AG04449 (cell line): ENCODE measurements at regions not wholly inside any gene's neighbourhood (a gene's known extent, or its start where the extent isn't known, plus 50 kb on each side); places are given as distances from the start of the nearest gene placed in this dataset.

Source experiments
- CTCF ChIA-PET: fragments of 350-600 bp; formaldehyde crosslinking; extraction: SDS; loops from one replicate; lab custom pipeline; 2021; ENCODE audit warnings: antibody characterized with exemption; lab: Yijun Ruan, JAX
- POLR2A ChIA-PET: fragments of 400-600, 350-600 bp; formaldehyde crosslinking; extraction: SDS; loops from one replicate; lab custom pipeline; 2020; ENCODE audit warnings: antibody characterized with exemption, inconsistent platforms; lab: Yijun Ruan, JAX
- DNase-seq: peaks from one replicate; pipeline ENCODE4 v3.0.0-alpha.2; 2010; ENCODE audit warnings: low read depth, low spot score
- H3K4me3 ChIP-seq: 2 replicates; pipeline ENCODE4 v1.5.1; 2011; ENCODE audit warnings: low read depth, mild to moderate bottlenecking, control low read depth, low read length
- CTCF ChIP-seq: IDR thresholded peaks from one replicate; pipeline ENCODE4 v1.5.1; 2011; ENCODE audit warnings: mild to moderate bottlenecking, moderate library complexity, low read length, control low read depth, inconsistent platforms; ENCODE audit not compliant: insufficient read depth; ENCODE audit errors: missing control alignments

GRCh38 chr17:70366386-70366785 is 197.1 kb downstream of the KCNJ2 start:
- CTCF ChIA-PET = no interaction called here
- DNase-seq = no peak
- no peak overlapping the region for H3K4me3 ChIP-seq
- POLR2A ChIA-PET = no interaction called here
- TF ChIP-seq CTCF = no peak

- no peak for DNase-seq
- CTCF ChIA-PET = no interaction called here
- H3K4me3 ChIP-seq = no peak overlapping the region
- POLR2A ChIA-PET = no interaction called here
- no peak for TF ChIP-seq CTCF
These were observed 198.7 kb downstream of the KCNJ2 start for GRCh38 chr17:70368011-70368410.

- ChIA-PET POLR2A (no interaction called here), CTCF (no interaction called here)
- DNase-seq = no peak
- no peak overlapping the region for H3K4me3 ChIP-seq
- no peak for TF ChIP-seq CTCF
These were observed 200.1 kb downstream of the KCNJ2 start for GRCh38 chr17:70369391-70369790.

- no peak for DNase-seq
- no peak overlapping the region for H3K4me3 ChIP-seq
- ChIA-PET POLR2A (no interaction called here), CTCF (no interaction called here)
- no peak for TF ChIP-seq CTCF
These were observed 201.5 kb downstream of the KCNJ2 start for GRCh38 chr17:70370816-70371215.

- H3K4me3 ChIP-seq = no peak overlapping the region
- no peak for TF ChIP-seq CTCF
- ChIA-PET CTCF (no interaction called here), POLR2A (no interaction called here)
- DNase-seq = no peak
These were observed 204.0 kb downstream of the KCNJ2 start for GRCh38 chr17:70373369-70373768.

GRCh38 chr17:70374496-70374895 is 205.2 kb downstream of the KCNJ2 start:
- POLR2A ChIA-PET = no interaction called here
- CTCF ChIA-PET = no interaction called here
- DNase-seq = no peak
- H3K4me3 ChIP-seq = no peak overlapping the region
- TF ChIP-seq CTCF = no peak
